CD14-positive monocyte (primary cell): ENCODE measurements at regions not wholly inside any gene's neighbourhood (a gene's known extent, or its start where the extent isn't known, plus 50 kb on each side); places are given as distances from the start of the nearest gene placed in this dataset.

ENCODE experiments used
- DNase-seq, 3 donors: peaks; one replicate each; pipeline ENCODE4 v3.0.0-alpha.2; 2011 to 2022
- H2AFZ ChIP-seq: 2 replicates; pipeline ENCODE4 v1.6.0; 2012; ENCODE audit warnings: mild to moderate bottlenecking, low read depth, low read length, inconsistent platforms; ENCODE audit not compliant: insufficient read depth, poor library complexity, severe bottlenecking
- H3K27ac ChIP-seq, 2 donors: 1 replicate in 1 of 2; 2 replicates in 1 of 2; pipeline ENCODE4 v1.5.1; 2012 to 2013; ENCODE audit warnings: low read length in 2 of 2, control low read depth in 1 of 2, inconsistent platforms in 1 of 2, low read depth in 1 of 2, mild to moderate bottlenecking in 1 of 2
- H3K27me3 ChIP-seq, 2 donors: one replicate each; pipeline versions ENCODE4 v1.6.0 to v1.6.1; 2011 to 2013; ENCODE audit warnings: low read length in 2 of 2; ENCODE audit not compliant: control insufficient read depth in 2 of 2, insufficient read depth in 2 of 2
- H3K36me3 ChIP-seq, 2 donors: replicated peaks in 1 of 2; 1 replicate in 1 of 2; 2 replicates in 1 of 2; pipeline versions ENCODE4 v1.5.1 to v1.6.1; 2012 to 2013; ENCODE audit warnings: low read length in 2 of 2, control low read depth in 1 of 2, inconsistent platforms in 1 of 2, mild to moderate bottlenecking in 1 of 2; ENCODE audit not compliant: insufficient read depth in 2 of 2, control insufficient read depth in 1 of 2
- H3K4me1 ChIP-seq, 2 donors: 1 replicate in 1 of 2; 2 replicates in 1 of 2; pipeline versions ENCODE4 v1.5.1 to v1.6.1; 2012 to 2013; ENCODE audit warnings: low read length in 2 of 2, control low read depth in 1 of 2, inconsistent platforms in 1 of 2, mild to moderate bottlenecking in 1 of 2, moderate library complexity in 1 of 2; ENCODE audit not compliant: insufficient read depth in 2 of 2, control insufficient read depth in 1 of 2
- H3K4me2 ChIP-seq: replicated peaks from 2 replicates; pipeline ENCODE3; 2012; ENCODE audit warnings: low read length, moderate library complexity, mild to moderate bottlenecking; ENCODE audit not compliant: poor library complexity, severe bottlenecking; ENCODE audit errors: extremely low read depth
- H3K4me3 ChIP-seq, 3 experiments: fragments of 200-600 bp in 1 of 3; sonication (generic) in 1 of 3; replicated peaks in 1 of 3; 1 replicate in 2 of 3; 2 replicates in 1 of 3; pipeline ENCODE4 v1.5.1; 2011 to 2013; ENCODE audit warnings: low read length in 3 of 3, mild to moderate bottlenecking in 3 of 3, control low read depth in 2 of 3, low read depth in 2 of 3, inconsistent platforms in 1 of 3, moderate library complexity in 1 of 3
- H3K79me2 ChIP-seq: 2 replicates; pipeline ENCODE4 v1.6.0; 2012; ENCODE audit warnings: mild to moderate bottlenecking, control low read depth, inconsistent platforms, low read length, moderate library complexity; ENCODE audit not compliant: insufficient read depth
- H3K9ac ChIP-seq: 2 replicates; pipeline ENCODE4 v1.6.0; 2017; ENCODE audit warnings: low read length, mild to moderate bottlenecking; ENCODE audit not compliant: insufficient read depth, poor library complexity, severe bottlenecking
- H3K9me3 ChIP-seq, 2 donors: replicated peaks in 1 of 2; 1 replicate in 1 of 2; 2 replicates in 1 of 2; pipeline versions ENCODE4 v1.5.1 to v1.6.1; 2012 to 2013; ENCODE audit warnings: low read length in 2 of 2, control low read depth in 1 of 2; ENCODE audit not compliant: control insufficient read depth in 1 of 2, insufficient read depth in 1 of 2
- H4K20me1 ChIP-seq: 2 replicates; pipeline ENCODE4 v1.6.0; 2012; ENCODE audit warnings: mild to moderate bottlenecking, low read length, control low read depth, moderate library complexity; ENCODE audit not compliant: insufficient read depth
- H3K27ac Mint-ChIP-seq, 7 donors: one replicate each; pipeline ENCODE4 v1.8.0; 2020; ENCODE audit warnings: mild to moderate bottlenecking in 7 of 7, mixed read lengths in 7 of 7, moderate library complexity in 6 of 7, inconsistent platforms in 2 of 7
- H3K27me3 Mint-ChIP-seq, 3 donors: one replicate each; pipeline ENCODE4 v1.8.0; 2021 to 2022; ENCODE audit warnings: low read depth in 3 of 3, mild to moderate bottlenecking in 3 of 3, mixed read lengths in 3 of 3, moderate library complexity in 3 of 3, inconsistent platforms in 1 of 3
- H3K36me3 Mint-ChIP-seq, 2 donors: one replicate each; pipeline ENCODE4 v1.8.0; 2020; ENCODE audit warnings: mixed read lengths in 2 of 2, inconsistent platforms in 1 of 2, mild to moderate bottlenecking in 1 of 2
- H3K4me1 Mint-ChIP-seq: one replicate; pipeline ENCODE4 v1.8.0; 2020; ENCODE audit warnings: mild to moderate bottlenecking, mixed read lengths
- H3K4me3 Mint-ChIP-seq, 2 donors: one replicate each; pipeline ENCODE4 v1.8.0; 2020; ENCODE audit warnings: mild to moderate bottlenecking in 2 of 2, mixed read lengths in 2 of 2, moderate library complexity in 1 of 2
- H3K9me3 Mint-ChIP-seq, 7 donors: one replicate each; pipeline ENCODE4 v1.8.0; 2020 to 2022; ENCODE audit warnings: mixed read lengths in 7 of 7, mild to moderate bottlenecking in 6 of 7, moderate library complexity in 6 of 7, inconsistent platforms in 2 of 7
- CTCF ChIP-seq: fragments of 200-600 bp; IDR thresholded peaks from one replicate; pipeline ENCODE4 v1.8.0; 2022; ENCODE audit warnings: antibody characterized with exemption, mild to moderate bottlenecking
- WGBS: methylation state at CpG from one replicate; pipeline ENCODE4 v1.1.5; 2013; ENCODE audit warnings: missing lambda C conversion rate; ENCODE audit not compliant: insufficient coverage; 5-methylcytosine and 5-hydroxymethylcytosine counted together
- intact Hi-C, 2 donors: fragments of 100-400 bp; cut with micrococcal nuclease; formaldehyde crosslinking; loops; one replicate each; pipeline versions ENCODE4 v1.15.0 to v1.15.1; 2023

DNA sequence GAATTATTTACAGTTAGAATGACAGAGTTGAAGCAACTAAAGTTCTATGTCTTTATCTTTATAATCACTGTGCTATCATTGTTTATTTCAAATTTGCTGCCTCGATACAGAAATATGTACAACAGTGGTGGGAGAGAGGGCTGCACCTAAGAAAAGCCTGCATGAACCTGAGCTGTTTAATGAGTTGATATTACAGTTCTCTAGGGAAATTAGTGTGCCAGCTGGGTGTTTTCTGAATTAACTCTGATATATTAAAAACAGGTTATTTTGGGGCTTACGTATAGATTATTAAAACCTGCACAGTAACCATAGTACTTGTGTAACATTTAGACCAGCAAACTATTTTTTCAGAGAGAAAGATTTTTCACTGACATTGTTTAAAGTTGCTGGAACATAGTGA, 750.5 kb upstream of the DDX18 start:
- Histone ChIP-seq H3K36me3 (no peaks in the 10 kb centered on the region), H3K9ac (no peak overlapping the region), H3K9me3 (peaks cover 2 to 5% of the 10 kb centered on the region in 2 donors), H3K4me1 (no peaks in the 10 kb centered on the region), H2AFZ (no peak overlapping the region), H4K20me1 (no peaks in the 10 kb centered on the region), H3K4me2 (no peak overlapping the region), H3K4me3 (no peak overlapping the region), H3K79me2 (no peaks in the 10 kb centered on the region), H3K27ac (no peak overlapping the region), H3K27me3 (no peaks in the 10 kb centered on the region)
- no peaks in the 10 kb centered on the region for H3K27me3 Mint-ChIP-seq
- no peak for TF ChIP-seq CTCF
- H3K36me3 Mint-ChIP-seq, result no peaks in the 10 kb centered on the region
- H3K4me3 Mint-ChIP-seq, result no peak overlapping the region
- DNase-seq, result no peak
- WGBS, result no CpG with 5 or more reads among the region's 2 CpGs
- peaks cover 0 to 3% (median 2%) of the 10 kb centered on the region in 7 donors for H3K9me3 Mint-ChIP-seq
- intact Hi-C loops, result no loop called here
- H3K27ac Mint-ChIP-seq, result no peak overlapping the region
- no peaks in the 10 kb centered on the region for H3K4me1 Mint-ChIP-seq

DNA sequence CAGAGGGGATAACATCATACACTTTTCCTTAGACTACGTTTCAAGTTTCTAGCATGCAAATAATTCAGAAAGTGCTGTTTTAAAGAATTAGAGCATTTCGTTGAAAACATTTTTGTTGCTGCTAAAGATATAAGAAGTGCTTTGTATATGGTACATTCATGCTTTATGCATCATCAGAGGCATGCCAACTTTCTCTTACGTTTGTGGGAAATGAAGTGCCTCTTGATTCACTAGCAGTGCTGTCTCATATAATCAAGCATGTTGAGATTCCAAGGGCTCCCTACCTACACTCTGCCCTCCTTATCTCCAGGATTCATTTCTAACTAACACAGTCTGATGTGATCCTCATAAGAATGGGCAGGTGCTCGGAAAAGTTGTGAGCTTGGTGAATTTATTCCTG, 748.6 kb upstream of the DDX18 start:
- no peaks in the 10 kb centered on the region for H3K36me3 Mint-ChIP-seq
- Histone ChIP-seq H3K79me2 (no peaks in the 10 kb centered on the region), H4K20me1 (no peaks in the 10 kb centered on the region), H3K4me3 (no peak overlapping the region), H3K4me2 (no peak overlapping the region), H3K36me3 (no peaks in the 10 kb centered on the region), H3K27me3 (no peaks in the 10 kb centered on the region), H3K9ac (no peak overlapping the region), H3K4me1 (no peaks in the 10 kb centered on the region), H3K9me3 (peaks cover 8 to 9% of the 10 kb centered on the region in 2 donors), H2AFZ (no peak overlapping the region), H3K27ac (no peak overlapping the region)
- no peak for TF ChIP-seq CTCF
- intact Hi-C loops, result no loop called here
- DNase-seq, result no peak
- H3K4me1 Mint-ChIP-seq, result no peaks in the 10 kb centered on the region
- H3K4me3 Mint-ChIP-seq, result no peak overlapping the region
- no peaks in the 10 kb centered on the region for H3K27me3 Mint-ChIP-seq
- no CpG with 5 or more reads among the region's 4 CpGs for WGBS
- peak overlapping the region in 1 of 7 donors; percentile 40 for H3K27ac Mint-ChIP-seq
- H3K9me3 Mint-ChIP-seq, result peaks cover 4 to 10% (median 6%) of the 10 kb centered on the region in 7 donors
